Endodermal cell (in vitro differentiated cells): ENCODE measurements at regions not wholly inside any gene's neighbourhood (a gene's known extent, or its start where the extent isn't known, plus 50 kb on each side); places are given as distances from the start of the nearest gene placed in this dataset.

Experiments
- DNase-seq: peaks from one replicate; pipeline ENCODE4 v3.0.0-alpha.2; 2017
- H3K27ac ChIP-seq: 2 replicates; pipeline ENCODE4 v1.5.1; 2013; ENCODE audit warnings: mild to moderate bottlenecking, low read depth, low read length, moderate library complexity
- H3K27me3 ChIP-seq: 2 replicates; pipeline ENCODE4 v1.6.1; 2013; ENCODE audit warnings: mild to moderate bottlenecking, low read length, moderate library complexity; ENCODE audit not compliant: insufficient read depth, control insufficient read depth, poor library complexity, severe bottlenecking
- H3K36me3 ChIP-seq: 2 replicates; pipeline ENCODE4 v1.7.0; 2013; ENCODE audit warnings: mild to moderate bottlenecking, low read length, moderate library complexity; ENCODE audit not compliant: control insufficient read depth, insufficient read depth
- H3K4me1 ChIP-seq: one replicate; pipeline ENCODE4 v1.7.0; 2013; ENCODE audit warnings: low read length; ENCODE audit not compliant: control insufficient read depth, insufficient read depth
- H3K4me3 ChIP-seq: 2 replicates; pipeline ENCODE4 v1.5.1; 2013; ENCODE audit warnings: mild to moderate bottlenecking, low read length, moderate library complexity
- H3K9ac ChIP-seq: 2 replicates; pipeline ENCODE4 v1.6.1; 2013; ENCODE audit warnings: mild to moderate bottlenecking, low read length, moderate library complexity; ENCODE audit not compliant: poor library complexity, severe bottlenecking; ENCODE audit errors: extremely low read depth
- H3K9me3 ChIP-seq: 2 replicates; pipeline ENCODE4 v1.6.1; 2013; ENCODE audit warnings: mild to moderate bottlenecking, low read length, moderate library complexity; ENCODE audit not compliant: control insufficient read depth
- H3K27ac Mint-ChIP-seq: 2 replicates; pipeline ENCODE4 v1.8.0; 2020; ENCODE audit warnings: mixed read lengths
- H3K27me3 Mint-ChIP-seq: 2 replicates; pipeline ENCODE4 v1.8.0; 2021; ENCODE audit warnings: mild to moderate bottlenecking, mixed read lengths; ENCODE audit not compliant: insufficient read depth
- H3K36me3 Mint-ChIP-seq: 2 replicates; pipeline ENCODE4 v1.8.0; 2020; ENCODE audit warnings: low read depth, mixed read lengths
- H3K4me1 Mint-ChIP-seq: 2 replicates; pipeline ENCODE4 v1.8.0; 2020; ENCODE audit warnings: mixed read lengths
- H3K4me3 Mint-ChIP-seq: 2 replicates; pipeline ENCODE4 v1.8.0; 2020; ENCODE audit warnings: mild to moderate bottlenecking, moderate library complexity, mixed read lengths
- H3K9me3 Mint-ChIP-seq: 2 replicates; pipeline ENCODE4 v1.8.0; 2020; ENCODE audit warnings: mild to moderate bottlenecking, mixed read lengths
- CTCF ChIP-seq: fragments of 200-600 bp; sonication (generic); conservative IDR thresholded peaks from 2 replicates; pipeline ENCODE4 v1.5.0; 2021; ENCODE audit warnings: antibody characterized with exemption, mild to moderate bottlenecking
- WGBS, 2 experiments: methylation state at CpG; one replicate each; pipeline versions ENCODE4 v1.1.5 to v1.1.7; 2013; ENCODE audit warnings: missing lambda C conversion rate in 2 of 2, mixed read lengths in 1 of 2; ENCODE audit not compliant: insufficient coverage in 1 of 2, insufficient read length in 1 of 2; 5-methylcytosine and 5-hydroxymethylcytosine counted together

DNA sequence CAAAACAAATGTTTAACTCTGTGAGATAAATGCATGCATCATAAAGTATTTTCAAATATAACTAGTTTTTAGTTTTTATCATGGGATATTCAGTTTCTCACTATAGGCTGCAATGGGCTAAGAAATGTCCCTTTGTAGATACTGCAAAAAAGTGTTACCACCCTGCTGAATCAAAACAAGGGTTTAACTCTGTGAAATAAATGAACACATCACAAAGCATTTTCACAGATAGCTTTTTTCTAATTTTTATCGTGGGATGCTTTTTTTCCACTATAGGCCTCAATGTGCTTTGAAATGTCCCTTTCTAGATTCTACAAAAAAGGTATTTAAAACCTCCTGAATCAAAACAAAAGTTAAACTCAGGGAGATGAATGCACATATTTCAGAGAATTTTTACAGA, 541.1 kb downstream of the KCNJ18 start:
- H3K4me3 Mint-ChIP-seq = no peak overlapping the region
- peaks cover 91% of the 10 kb centered on the region for H3K9me3 Mint-ChIP-seq
- no peaks in the 10 kb centered on the region for H3K27me3 ChIP-seq
- H3K27ac Mint-ChIP-seq = no peak overlapping the region
- no peak overlapping the region for H3K27ac ChIP-seq
- peak overlapping the region; percentile 39 for H3K4me3 ChIP-seq
- no peak overlapping the region for H3K9ac ChIP-seq
- no peaks in the 10 kb centered on the region for H3K36me3 ChIP-seq
- TF ChIP-seq CTCF = no peak
- H3K9me3 ChIP-seq = peaks cover 63% of the 10 kb centered on the region
- no peaks in the 10 kb centered on the region for H3K27me3 Mint-ChIP-seq
- no peaks in the 10 kb centered on the region for H3K4me1 ChIP-seq
- no peaks in the 10 kb centered on the region for H3K36me3 Mint-ChIP-seq
- WGBS, 2 experiments = 94 to 100% methylated on average over 1 of the region's 1 CpG
- no peaks in the 10 kb centered on the region for H3K4me1 Mint-ChIP-seq
- no peak for DNase-seq

- Histone ChIP-seq H3K36me3 (no peaks in the 10 kb centered on the region), H3K27ac (no peak overlapping the region), H3K9ac (no peak overlapping the region), H3K27me3 (no peaks in the 10 kb centered on the region), H3K4me1 (no peaks in the 10 kb centered on the region), H3K4me3 (no peak overlapping the region), H3K9me3 (peaks cover 46% of the 10 kb centered on the region)
- Mint-ChIP-seq H3K36me3 (no peaks in the 10 kb centered on the region), H3K27me3 (no peaks in the 10 kb centered on the region), H3K27ac (no peak overlapping the region), H3K4me1 (no peaks in the 10 kb centered on the region), H3K9me3 (peaks cover 93% of the 10 kb centered on the region), H3K4me3 (no peak overlapping the region)
- WGBS, 2 experiments = 67 to 90% methylated on average over 1 of the region's 1 CpG
- no peak for TF ChIP-seq CTCF
- DNase-seq = no peak
Observed at GRCh38 chr17:22242472-22242871, 550.1 kb downstream of the KCNJ18 start.

DNA sequence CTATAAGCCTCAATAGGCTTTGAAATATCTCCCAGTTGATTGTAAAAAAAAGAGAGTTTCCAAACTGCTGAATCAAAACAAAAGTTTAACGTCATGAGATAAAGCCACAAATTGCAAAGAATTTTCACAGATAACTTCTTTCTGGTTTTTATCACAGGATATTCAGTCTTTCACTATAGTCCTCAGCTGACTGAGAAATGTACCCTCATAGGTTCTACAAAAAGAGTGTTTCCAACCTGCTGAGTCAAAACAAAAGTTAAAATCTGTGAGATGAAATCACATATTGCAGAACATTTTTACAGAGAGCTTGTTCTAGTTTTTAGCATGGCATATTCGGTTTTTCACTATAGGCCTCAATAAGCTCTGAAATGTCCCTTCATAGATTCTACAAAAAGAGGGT, 559.2 kb downstream of the KCNJ18 start:
- Histone ChIP-seq H3K9ac (no peak overlapping the region), H3K4me1 (no peaks in the 10 kb centered on the region), H3K36me3 (no peaks in the 10 kb centered on the region), H3K4me3 (no peak overlapping the region), H3K9me3 (peaks cover 84% of the 10 kb centered on the region), H3K27me3 (no peaks in the 10 kb centered on the region), H3K27ac (no peak overlapping the region)
- Mint-ChIP-seq H3K27ac (no peak overlapping the region), H3K4me3 (no peak overlapping the region), H3K27me3 (no peaks in the 10 kb centered on the region), H3K36me3 (no peaks in the 10 kb centered on the region), H3K4me1 (no peaks in the 10 kb centered on the region), H3K9me3 (peaks cover 93% of the 10 kb centered on the region)
- no peak for DNase-seq
- WGBS, 2 experiments = 82 to 93% methylated on average over 2 of the region's 2 CpGs
- TF ChIP-seq CTCF = no peak
